T-helper 9 cell (primary cell): ENCODE measurements at regions not wholly inside any gene's neighbourhood (a gene's known extent, or its start where the extent isn't known, plus 50 kb on each side); places are given as distances from the start of the nearest gene placed in this dataset.
"Not testable (repeated sequence)": the region's sequence is repeated elsewhere in the genome, so short reads cannot be mapped to it uniquely, and the experiment has no call there.

ENCODE experiments used
- DNase-seq: peaks from one replicate; pipeline ENCODE4 v3.0.0-alpha.2; 2020

GRCh38 chr7:51645255-51645654 is 328.6 kb upstream of the COBL start:
- DNase-seq = no peak

GRCh38 chr7:51644216-51644615 is 327.6 kb upstream of the COBL start:
- no peak for DNase-seq

GRCh38 chr7:51640841-51641240 is 324.2 kb upstream of the COBL start:
- DNase-seq = no peak

- DNase-seq = no peak
Measured at GRCh38 chr7:51639661-51640334, 323.2 kb upstream of the COBL start.

- no peak for DNase-seq
Measured at GRCh38 chr7:51636503-51636902, 319.9 kb upstream of the COBL start.

- no peak for DNase-seq
Measured at GRCh38 chr7:51635775-51636174, 319.2 kb upstream of the COBL start.

- DNase-seq = no peak
Measured at GRCh38 chr7:51634538-51634937, 317.9 kb upstream of the COBL start.

- DNase-seq = no peak
Measured at GRCh38 chr7:51634025-51634424, 317.4 kb upstream of the COBL start.

GRCh38 chr7:51633596-51633995 is 317.0 kb upstream of the COBL start:
- DNase-seq = no peak

GRCh38 chr7:51633006-51633405 is 316.4 kb upstream of the COBL start:
- no peak for DNase-seq

GRCh38 chr7:51630933-51631332 is 314.3 kb upstream of the COBL start:
- no peak for DNase-seq

GRCh38 chr7:51629206-51629605 is 312.6 kb upstream of the COBL start:
- no peak for DNase-seq

- no peak for DNase-seq
Measured at GRCh38 chr7:51621956-51622355, 305.3 kb upstream of the COBL start.

- DNase-seq = no peak
Measured at GRCh38 chr7:51620706-51621105, 304.1 kb upstream of the COBL start.

- no peak for DNase-seq
Measured at GRCh38 chr7:51619880-51620279, 303.3 kb upstream of the COBL start.

- no peak for DNase-seq
Measured at GRCh38 chr7:51617686-51618085, 301.1 kb upstream of the COBL start.

GRCh38 chr7:51613911-51614357 is 297.3 kb upstream of the COBL start:
- no peak for DNase-seq

GRCh38 chr7:51611937-51612336 is 295.3 kb upstream of the COBL start:
- DNase-seq = no peak

GRCh38 chr7:51607447-51607846 is 290.8 kb upstream of the COBL start:
- no peak for DNase-seq

- no peak for DNase-seq
Measured at GRCh38 chr7:51606601-51607154, 290.1 kb upstream of the COBL start.

GRCh38 chr7:51602376-51602775 is 285.8 kb upstream of the COBL start:
- DNase-seq = no peak

- no peak for DNase-seq
Measured at GRCh38 chr7:51601461-51601860, 284.9 kb upstream of the COBL start.

- not testable (repeated sequence) for DNase-seq
Measured at GRCh38 chr7:51599935-51600334, 283.3 kb upstream of the COBL start.

- no peak for DNase-seq
Measured at GRCh38 chr7:51593628-51594027, 277.0 kb upstream of the COBL start.
